Neural progenitor cell (in vitro differentiated cells): ENCODE measurements at regions not wholly inside any gene's neighbourhood (a gene's known extent, or its start where the extent isn't known, plus 50 kb on each side); places are given as distances from the start of the nearest gene placed in this dataset.

Source experiments
- EZH2 ChIP-seq: fragments of 200-600 bp; sonication (generic); IDR thresholded peaks from 2 replicates; pipeline ENCODE4 v1.6.1; 2017; ENCODE audit warnings: antibody characterized with exemption, mild to moderate bottlenecking, moderate library complexity
- EZH2phosphoT487 ChIP-seq: fragments of 200-600 bp; sonication (generic); IDR thresholded peaks from 2 replicates; pipeline ENCODE4 v1.6.1; 2017; ENCODE audit warnings: antibody characterized with exemption
- TF ChIP-seq, protein P1 (sequence below): fragments of 200-600 bp; sonication (generic); IDR thresholded peaks from 2 replicates; pipeline ENCODE4 v1.5.1; 2017; ENCODE audit warnings: antibody characterized with exemption, mild to moderate bottlenecking

- TF ChIP-seq, protein P1, sequence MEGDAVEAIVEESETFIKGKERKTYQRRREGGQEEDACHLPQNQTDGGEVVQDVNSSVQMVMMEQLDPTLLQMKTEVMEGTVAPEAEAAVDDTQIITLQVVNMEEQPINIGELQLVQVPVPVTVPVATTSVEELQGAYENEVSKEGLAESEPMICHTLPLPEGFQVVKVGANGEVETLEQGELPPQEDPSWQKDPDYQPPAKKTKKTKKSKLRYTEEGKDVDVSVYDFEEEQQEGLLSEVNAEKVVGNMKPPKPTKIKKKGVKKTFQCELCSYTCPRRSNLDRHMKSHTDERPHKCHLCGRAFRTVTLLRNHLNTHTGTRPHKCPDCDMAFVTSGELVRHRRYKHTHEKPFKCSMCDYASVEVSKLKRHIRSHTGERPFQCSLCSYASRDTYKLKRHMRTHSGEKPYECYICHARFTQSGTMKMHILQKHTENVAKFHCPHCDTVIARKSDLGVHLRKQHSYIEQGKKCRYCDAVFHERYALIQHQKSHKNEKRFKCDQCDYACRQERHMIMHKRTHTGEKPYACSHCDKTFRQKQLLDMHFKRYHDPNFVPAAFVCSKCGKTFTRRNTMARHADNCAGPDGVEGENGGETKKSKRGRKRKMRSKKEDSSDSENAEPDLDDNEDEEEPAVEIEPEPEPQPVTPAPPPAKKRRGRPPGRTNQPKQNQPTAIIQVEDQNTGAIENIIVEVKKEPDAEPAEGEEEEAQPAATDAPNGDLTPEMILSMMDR: no peak
- TF ChIP-seq EZH2: no peak
- no peak for TF ChIP-seq EZH2phosphoT487
Observed at GRCh38 chr7:68505721-68506120, 1092.6 kb upstream of the AUTS2 start.
